ENCODE measurements at regions not wholly inside any gene's neighbourhood (a gene's known extent, or its start where the extent isn't known, plus 50 kb on each side); places are given as distances from the start of the nearest gene placed in this dataset.

DNA sequence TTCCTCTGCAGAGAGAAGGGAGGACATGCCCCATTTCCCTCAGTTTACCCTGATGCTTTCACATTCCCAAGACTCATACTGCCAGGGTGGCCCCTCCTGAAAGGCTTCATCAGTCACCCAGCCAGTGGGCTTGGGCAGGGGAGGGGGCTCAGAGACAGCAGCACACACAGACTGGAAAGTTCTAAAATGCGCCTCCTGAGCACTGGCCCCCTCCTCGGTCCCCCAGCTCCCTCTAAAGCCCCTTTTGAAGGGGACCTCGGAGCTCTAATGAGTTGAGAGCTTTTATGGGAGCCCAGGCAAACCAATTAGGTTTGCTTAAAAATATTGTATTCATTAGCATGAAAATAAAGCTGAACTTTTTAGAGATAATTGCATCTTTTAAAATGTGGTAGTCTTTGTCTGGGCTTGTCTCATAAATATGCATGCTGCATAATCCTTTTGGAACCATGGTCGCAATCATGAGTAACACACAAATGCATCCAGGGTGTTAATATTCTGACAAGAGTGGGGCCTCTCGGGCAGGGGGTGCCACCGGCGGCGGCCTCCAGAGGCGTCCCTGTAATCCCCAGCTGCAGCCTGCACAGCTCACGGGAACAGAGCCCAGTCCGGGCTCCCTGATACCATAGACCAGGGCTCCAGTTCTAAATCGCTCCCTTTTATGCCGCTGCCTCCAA is 78.5 kb downstream of the RPLP1 start:
- no peak for DNase-seq

DNA sequence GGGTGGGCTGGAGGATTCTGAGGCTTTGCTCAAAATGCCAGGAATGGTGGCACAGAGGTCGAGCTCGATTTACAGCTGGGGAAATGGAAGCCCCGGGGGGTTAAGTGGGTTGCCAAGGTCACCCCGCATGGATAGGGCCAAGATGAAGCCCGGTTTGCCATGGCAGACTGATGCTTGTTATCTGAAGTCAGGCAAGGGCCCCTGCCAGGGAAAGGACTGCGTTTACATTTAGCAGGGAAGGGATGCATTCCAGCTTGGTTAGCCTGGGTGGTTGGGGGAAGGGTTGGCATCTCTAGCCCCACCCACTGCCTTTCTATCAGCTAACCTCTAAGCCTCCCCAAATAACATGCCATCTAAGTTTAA is 79.0 kb downstream of the RPLP1 start:
- DNase-seq = no peak

DNA sequence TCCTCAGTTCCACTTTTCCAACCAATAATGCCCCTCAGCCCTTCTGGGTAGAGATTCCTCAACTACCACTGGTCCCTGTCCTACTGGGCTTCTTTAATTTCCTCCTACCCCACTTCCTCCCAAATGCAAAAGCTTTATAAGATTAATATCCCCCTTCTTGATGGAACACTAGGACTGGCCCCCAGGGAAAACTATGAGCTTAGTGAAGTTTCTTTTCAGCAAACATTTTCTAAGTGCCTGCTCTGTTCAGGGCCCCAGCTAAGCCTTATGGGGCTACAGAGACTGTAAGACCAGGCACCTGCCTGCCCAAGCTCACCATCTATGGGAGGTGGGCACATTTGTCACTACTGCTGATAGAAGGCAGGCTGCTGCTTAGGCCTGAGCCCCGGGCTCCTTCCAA is 79.4 kb downstream of the RPLP1 start:
- no peak for DNase-seq

DNA sequence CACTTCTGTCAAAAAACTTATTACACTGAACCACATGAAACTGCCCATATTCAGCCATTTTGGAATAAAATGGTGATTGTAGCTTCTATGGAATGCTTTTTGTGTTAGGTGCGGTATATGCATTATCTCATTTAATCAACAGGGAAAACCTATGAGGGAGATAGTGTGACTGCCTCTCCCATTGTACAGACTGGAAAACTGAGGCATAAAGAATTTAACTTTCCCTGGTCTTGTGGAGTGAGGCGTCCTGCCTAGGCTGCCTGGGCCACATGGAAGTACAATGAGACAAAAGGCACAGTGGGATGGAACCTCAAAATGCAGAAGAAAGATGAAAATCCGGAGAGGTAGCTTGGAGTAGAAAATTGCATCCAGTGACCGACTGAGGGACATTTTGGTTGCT is 80.2 kb downstream of the RPLP1 start:
- DNase-seq = no peak

DNA sequence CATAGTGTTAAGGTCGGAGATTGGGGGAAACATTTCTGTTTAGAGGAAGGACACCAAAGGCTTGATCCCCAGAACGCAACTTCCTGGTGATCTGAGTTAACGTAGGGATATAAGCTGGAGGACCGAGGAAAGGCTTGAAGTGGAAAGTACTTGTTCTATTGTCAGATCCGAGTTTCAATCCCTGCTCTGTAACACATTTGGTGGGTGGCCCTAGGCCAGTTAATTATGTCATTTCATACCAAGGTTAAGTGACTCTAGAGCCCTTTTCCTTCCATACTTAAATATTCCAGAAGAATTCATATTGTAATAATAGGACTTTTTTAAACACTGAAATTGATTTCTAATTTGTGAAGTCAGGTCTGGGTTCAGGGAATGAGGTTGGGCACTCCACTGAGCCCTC is 80.9 kb downstream of the RPLP1 start:
- DNase-seq = no peak

DNA sequence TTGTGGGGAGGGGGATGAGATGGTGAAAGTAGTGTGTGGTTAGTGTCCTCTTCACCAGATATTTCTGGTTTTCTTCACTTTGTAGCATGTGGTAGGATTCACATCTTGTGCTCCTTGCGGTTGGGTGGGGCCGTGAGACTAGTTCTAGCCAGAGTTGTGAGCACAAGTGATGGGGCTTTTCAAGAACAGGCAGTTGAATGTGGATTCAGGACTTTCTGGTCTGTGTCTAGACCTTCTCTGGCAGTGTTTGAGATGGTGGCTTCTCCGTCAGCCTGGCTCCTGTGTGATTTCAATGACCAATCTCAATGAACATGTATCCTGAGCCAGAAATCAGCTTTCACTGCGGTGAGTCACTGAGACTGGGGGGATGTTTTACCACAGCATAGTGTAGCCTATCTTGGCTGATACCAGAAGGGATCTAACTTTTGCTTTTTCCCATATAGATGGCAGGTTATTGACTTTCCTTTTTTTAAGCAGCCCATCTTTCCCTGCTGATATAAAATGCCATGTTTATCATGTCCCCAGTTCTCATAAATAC is 82.6 kb downstream of the RPLP1 start:
- DNase-seq = no peak

DNA sequence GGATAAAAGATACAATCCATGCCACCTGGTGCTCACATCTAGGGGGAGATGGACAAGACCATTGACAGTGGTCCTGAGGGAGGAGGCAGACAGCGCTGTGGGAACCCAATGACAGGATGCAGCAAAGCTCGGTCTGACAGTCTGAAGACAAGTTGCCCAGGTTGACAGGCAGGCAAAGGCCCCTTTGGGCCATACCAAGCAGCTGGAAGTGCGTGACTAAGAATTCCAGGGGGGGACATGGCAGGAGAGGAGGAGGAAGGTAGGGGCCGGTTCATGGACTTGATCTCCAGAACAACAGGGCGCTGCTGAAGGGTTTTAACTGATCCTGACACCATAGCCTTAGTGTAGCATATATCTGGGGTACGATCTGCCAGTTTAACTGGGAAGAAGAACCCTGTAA is 83.4 kb downstream of the RPLP1 start:
- DNase-seq = no peak

DNA sequence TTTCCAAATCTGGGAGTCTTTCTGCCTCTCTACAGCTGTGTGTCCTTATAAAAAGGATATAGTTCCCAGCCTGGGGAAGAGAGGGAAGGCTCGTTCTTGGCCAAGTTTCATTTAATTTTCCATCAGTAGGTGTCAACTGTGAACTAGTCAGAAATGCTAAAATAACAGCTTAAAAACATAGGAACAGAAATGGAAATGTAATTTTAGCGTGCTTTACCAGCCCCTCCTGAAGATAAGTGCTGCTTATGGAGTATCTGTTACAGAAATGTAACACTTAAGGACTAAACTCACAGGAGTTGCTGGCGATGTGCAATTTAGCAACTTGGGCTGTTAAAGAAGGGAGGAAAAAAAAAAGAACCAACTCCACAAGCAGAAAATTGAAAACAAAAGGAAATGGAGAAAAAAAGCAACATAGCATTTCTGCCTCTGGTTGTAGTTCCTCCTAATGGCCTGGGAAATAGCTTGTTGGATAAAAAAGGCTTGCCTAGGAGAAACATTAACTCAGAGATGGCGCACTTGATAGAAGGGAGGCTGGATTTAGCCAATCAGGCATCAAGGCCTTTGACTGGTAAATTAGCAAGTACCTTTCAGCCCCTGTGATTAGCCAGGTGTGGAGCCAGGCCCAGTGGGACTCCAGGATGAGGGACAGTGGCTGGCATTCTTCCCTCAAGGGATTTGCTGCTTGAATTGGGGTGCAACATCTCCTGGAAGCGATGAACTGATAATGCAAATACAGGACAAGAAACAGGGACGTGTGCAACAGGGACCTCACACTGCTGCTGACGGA is 84.3 kb downstream of the RPLP1 start:
- no peak for DNase-seq

DNA sequence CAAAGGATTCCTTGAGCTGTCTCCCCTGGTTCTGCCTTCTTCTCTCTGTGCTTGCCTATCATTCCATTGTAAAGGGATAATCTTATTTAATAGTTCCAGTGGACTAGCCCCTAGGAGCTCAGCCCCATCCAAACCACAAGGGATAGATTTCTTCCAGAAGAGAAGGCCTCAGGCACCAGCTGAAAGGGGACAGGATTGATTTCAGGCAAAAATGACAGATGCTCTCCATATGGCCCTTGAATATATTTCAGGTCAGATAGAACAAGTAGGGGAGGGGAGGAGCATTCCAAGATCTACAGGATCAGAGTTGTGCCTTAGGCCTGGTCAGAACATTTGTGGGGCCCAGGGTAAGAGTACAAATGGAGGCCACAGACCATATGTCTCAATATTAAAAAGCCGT is 85.3 kb downstream of the RPLP1 start:
- no peak for DNase-seq

DNA sequence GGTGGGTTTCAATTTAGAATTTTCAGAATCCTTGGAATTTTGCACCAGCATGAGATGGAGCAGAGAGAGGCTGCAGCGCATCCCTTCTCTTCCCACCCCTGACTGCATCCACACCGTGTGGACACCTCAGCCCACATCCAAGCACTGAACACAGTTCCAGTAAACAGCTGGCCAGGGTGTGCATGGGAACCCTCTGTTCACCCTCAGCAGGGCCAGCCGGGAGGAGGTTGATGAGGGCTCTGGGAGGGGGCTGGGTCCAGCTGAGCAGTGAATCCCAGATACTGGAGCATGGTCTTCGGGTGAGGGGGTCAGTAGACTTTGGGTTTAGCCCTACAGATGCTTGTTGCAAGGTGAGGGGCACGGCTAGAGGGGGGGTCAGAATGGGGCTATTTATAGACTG is 85.8 kb downstream of the RPLP1 start:
- no peak for DNase-seq

DNA sequence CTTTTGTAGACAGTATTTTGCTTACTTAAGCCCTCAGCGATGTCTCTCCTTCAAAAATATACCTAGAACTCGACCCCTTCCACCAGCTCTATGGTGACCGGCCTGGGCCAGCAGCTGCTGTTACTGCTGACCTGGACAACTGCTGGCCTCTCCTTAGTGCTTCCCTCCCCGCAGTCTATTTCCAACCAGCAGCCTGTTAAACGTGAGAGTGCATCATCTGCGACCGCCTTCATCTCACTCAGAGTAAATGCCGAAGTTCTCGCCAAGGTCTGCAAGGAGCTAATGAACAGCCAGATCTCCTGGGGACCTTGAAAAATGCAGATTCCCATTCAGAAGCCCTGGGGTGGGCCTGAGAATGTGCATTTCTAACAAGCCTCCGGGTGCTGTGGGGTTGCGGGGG is 86.7 kb downstream of the RPLP1 start:
- no peak for DNase-seq

DNA sequence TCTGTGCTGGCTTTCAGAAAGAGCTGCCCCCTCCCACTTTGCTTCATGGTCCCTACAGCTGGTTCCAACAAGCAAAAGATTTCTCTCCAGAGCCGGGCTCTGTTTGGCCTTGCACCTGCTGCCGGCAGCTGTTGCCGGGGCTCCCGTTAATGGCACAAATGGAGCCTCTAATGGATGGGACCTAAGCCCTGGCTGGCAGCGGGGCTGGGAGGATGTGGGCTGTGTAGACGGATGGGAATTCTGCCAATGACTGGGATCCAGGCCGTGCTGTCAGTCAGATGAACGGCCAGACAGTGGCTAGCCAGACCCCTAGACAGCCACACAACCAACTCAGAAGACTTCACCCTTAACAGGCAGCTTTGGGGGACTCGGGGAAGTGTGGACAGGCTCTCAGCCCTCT is 88.0 kb downstream of the RPLP1 start:
- DNase-seq = no peak

DNA sequence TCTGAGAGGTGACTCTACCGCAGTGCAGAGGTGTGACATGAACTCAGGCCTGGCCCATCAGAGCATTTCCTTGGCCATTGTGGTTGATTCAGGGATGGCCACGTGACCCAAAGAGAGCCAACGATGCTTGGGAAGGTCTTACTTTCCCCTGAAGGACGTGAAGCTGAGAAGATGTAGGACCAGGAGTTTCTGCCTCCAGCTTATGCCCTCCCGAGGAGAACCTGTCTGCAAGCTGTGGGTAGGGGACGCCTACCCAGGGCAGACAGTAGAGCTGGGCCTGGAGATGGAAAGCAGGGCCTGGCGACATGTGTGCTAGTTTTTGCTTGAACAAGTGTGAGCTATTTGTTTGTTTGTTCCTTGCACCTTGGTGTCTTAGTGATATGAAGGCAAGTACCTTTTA is 89.4 kb downstream of the RPLP1 start:
- no peak for DNase-seq

DNA sequence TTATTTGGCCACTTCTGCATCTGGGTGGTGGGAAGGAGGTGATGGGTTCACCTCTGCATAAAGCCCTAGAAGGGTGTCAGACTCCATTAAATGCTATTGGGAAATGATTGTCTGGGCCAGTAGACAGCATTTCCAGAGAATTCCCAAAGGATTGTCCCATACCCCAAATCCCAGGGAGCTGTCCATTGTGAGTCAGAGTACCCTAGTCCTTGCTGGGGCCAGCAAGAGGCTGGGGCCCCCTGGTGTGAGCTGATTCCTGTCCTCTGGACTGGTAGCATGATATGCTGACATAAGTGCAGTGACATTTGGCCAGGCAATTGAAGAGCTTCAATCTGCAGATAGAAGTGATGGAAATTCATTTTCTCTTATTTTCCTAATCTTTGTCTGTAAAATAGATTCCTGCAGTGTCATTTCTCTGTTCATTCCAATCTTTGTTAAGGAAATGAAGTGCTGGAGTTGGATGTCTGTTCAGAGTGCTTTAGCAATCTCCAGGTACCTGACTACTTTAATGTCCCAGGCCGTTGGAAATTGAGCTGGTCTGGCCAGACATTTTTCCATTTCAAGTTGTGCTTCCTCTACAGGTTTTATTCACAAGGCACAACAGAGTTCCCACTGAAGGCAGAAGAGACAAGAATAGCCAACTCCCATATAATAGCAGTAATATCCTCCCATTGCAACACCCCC is 91.2 kb downstream of the RPLP1 start:
- no peak for DNase-seq

DNA sequence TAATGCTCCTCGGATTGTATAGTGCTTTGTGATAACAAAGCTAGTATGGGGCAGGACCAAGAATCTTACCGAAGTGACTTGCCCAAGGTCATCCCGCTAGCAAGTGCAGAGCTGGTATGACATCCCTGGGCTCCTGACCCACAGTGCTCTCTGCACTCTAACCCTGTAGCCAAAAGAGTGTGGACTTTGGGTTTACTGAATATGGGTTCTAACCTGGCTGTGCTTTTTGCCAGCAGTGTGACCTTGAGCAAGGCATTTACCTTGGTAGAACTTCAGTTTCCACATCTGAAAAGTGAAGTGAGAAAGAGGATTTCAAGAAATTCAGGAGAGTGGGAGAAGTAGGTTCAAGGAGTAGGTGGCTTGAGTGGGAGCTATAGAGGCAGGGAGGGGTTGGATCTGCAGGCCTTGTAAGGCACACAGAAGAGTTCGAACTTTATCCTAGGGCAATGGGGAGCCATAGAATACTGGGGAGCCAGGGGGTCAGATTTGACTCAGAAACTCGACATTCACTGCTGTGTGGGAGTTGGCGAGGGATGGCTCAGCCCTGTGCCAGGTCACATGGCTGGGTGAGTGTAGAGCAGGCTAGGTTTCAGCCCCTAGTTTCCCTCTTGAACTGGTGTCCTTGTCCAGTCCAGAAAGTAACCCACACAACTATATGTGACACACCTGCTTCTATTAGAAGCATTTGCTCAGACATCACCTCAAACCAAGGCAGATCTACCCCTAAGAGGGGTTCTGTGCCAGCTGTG is 91.9 kb downstream of the RPLP1 start:
- no peak for DNase-seq

DNA sequence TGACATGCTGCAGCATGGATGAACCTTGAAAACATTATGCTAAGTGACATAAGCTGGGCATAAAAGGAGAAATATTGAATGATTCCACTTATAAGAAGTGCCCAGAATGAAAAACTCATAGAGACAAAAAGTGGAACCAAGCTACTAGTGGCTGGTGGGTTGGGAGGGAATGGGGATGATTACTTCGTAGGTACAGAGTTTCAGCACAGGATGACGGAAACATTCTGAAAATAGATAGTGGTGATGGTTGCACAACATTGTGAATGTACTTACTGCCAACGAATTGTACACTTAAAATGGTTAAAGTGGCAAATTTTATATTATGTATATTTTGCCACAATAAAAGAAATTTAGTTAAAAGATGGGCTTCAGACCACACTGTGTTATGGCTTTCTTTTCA is 93.6 kb downstream of the RPLP1 start:
- DNase-seq = no peak

DNA sequence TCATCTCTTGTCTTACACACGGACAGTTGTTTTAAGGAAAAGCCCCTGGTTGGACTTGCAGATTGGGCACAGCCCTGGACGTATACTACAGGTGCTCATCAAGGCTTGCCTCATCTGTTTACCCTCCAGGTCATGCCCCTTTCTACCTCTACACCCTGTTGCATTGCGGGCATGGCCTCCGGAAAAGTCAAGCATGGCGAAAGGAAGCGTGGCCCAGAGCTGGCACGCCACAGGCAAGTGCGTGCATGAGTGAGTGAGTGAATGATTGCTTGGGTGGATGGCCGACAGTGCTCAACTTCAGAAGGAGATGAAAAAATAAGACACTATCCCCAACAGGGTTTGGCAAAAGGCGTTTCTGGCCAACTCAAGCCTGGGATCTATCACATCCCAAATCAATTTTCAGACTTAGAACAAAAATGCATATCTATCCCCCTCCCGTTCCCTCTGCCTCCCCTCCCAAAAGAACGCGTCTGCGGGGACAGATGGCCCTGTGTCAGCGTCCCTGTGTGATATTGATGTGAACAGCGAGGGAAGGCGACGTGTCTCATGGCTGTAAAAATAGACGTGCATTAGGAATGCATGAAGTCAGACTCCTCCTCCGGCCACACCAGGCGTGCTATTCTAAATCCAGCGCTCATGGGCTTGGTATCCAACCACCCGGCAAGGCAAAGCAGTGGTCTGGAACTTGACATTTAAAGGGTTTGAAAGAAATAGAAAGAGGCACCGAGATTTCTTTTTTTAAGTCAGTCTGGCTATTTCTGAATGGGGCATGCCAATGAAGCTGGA is 96.0 kb downstream of the RPLP1 start:
- DNase-seq = no peak

DNA sequence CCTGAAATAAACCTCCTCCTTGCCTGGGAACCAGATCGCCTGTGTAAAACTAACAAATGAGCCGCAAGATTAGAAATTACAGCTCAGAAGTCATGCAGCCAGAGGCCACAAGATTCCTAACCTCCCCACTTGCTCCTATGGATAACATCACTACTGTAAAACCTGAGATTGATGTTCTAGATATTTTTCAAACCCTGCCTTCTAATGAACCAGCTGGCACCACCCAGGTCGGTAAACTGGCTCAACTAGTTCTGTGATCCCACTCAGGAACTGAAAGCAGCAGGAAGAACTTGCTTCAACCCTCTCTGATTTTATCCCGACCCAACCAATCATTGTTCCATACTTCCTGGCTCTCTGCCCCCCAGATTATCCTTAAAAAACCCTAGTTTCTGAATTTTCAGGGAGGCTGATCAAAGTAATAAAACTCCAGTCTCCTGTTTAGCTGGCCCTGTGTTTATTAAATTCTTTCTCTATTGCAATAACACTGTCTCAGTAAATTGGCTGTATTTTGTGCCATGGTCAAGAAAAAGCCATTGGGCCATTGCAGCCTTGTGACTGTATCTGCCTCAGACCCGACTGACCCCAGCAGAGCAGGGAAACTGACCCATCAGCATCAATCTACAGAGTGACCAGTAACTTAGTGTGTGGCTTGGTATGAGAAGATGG is 98.9 kb downstream of the RPLP1 start:
- DNase-seq = no peak

DNA sequence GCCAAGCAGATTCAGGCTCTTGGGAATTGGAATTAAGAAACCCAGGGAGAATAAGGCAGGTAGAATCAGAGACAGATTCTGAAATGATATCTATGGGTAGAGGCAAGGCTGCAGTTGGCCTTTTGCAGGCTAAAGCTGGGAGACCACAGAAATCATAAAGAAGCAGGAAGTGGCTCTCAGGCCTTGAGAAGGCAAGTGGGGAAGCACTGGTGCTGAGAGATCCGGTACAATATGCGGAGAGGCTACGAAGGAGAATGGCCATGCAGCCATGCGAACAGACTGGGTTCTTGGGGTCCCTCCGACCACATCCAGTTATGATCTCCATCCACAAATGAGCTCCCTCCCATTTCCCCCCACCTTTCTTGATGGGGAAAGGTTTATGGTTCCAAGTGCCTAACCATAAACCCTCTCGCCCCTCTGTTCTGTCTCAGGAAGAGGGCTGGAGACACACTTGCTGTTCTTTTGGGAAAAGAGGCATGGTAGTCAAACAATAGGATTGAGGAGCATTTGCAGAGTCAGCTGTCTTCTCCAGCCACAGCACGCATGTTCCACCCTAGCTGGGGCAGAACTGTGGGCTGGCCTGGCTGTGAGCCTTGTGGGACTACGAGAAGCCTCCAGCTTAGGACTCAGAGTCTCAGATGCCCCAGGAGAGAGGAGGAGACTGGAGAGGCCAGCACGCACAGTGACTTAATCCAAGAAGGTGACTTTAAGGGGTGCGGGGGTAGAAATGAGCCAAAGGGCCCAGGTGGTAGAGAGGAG is 99.6 kb downstream of the RPLP1 start:
- DNase-seq = no peak

DNA sequence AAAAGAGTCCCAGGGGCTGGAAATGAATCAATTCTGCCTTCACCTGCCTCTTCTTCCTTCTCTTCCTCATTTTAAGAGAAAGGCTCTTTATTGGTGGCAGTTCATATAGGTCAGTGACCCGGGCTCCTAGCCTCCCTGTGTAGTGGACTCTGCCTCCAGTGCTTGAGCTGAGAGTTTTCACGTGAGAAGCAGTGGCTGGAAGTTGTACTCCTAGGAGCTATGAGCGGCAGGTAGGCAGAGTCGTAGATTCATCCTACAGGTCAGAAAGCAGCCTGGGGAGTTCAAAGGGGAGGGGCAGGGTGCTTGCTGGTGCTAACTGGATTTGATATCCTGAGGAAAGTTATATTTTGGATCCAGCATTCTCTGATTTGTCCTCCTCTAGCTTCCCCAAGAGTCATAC is 101.1 kb downstream of the RPLP1 start:
- DNase-seq = no peak

All from T-helper 9 cell (primary cell).